Gastrocnemius medialis (tissue), 4 donors: ENCODE measurements at regions not wholly inside any gene's neighbourhood (a gene's known extent, or its start where the extent isn't known, plus 50 kb on each side); places are given as distances from the start of the nearest gene placed in this dataset.

Experiments used
- ATAC-seq, 2 donors: fragments of 150-250 bp; one replicate each; pipeline ENCODE4 v1.9.1; 2016
- DNase-seq, 2 donors: peaks; one replicate each; pipeline ENCODE4 v3.0.0-alpha.2; 2019
- H3K27ac ChIP-seq, 4 donors: fragments of 200-600 bp; sonication (generic); 1 replicate in 1 of 4; 2 replicates in 3 of 4; pipeline ENCODE4 v1.5.1; 2016 to 2018; ENCODE audit warnings: mild to moderate bottlenecking in 2 of 4, moderate library complexity in 1 of 4
- H3K27me3 ChIP-seq, 3 donors: fragments of 200-600 bp; sonication (generic) in 2 of 3; 1 replicate in 1 of 3; 2 replicates in 2 of 3; pipeline versions ENCODE4 v1.5.1 to v1.6.0; 2016 to 2019; ENCODE audit warnings: mild to moderate bottlenecking in 1 of 3, moderate library complexity in 1 of 3
- H3K36me3 ChIP-seq, 2 donors: fragments of 200-600 bp; sonication (generic) in 1 of 2; one replicate each; pipeline ENCODE4 v1.5.1; 2017 to 2018
- H3K4me1 ChIP-seq, 2 donors: fragments of 200-600 bp; sonication (generic) in 1 of 2; one replicate each; pipeline ENCODE4 v1.5.1; 2016 to 2017; ENCODE audit warnings: mild to moderate bottlenecking in 2 of 2
- H3K4me3 ChIP-seq, 4 donors: fragments of 200-600 bp; sonication (generic) in 3 of 4; 1 replicate in 1 of 4; 2 replicates in 3 of 4; pipeline ENCODE4 v1.5.1; 2016 to 2019; ENCODE audit warnings: mild to moderate bottlenecking in 2 of 4
- H3K9me3 ChIP-seq, 3 donors: fragments of 200-600 bp; sonication (generic) in 2 of 3; 1 replicate in 1 of 3; 2 replicates in 2 of 3; pipeline ENCODE4 v1.5.1; 2016 to 2019
- CTCF ChIP-seq, 5 experiments: fragments of 450-650 bp in 3 of 5; fragments of 200-600 bp in 2 of 5; sonication (generic) in 2 of 5; IDR thresholded peaks in 4 of 5; conservative IDR thresholded peaks in 1 of 5; 1 replicate in 4 of 5; 2 replicates in 1 of 5; pipeline ENCODE4 v1.5.1; 2016 to 2019; ENCODE audit warnings: antibody characterized with exemption in 5 of 5, mild to moderate bottlenecking in 3 of 5, moderate library complexity in 3 of 5
- POLR2A ChIP-seq, 2 donors: fragments of 450-650 bp; IDR thresholded peaks; one replicate each; pipeline ENCODE4 v1.6.1; 2017; ENCODE audit warnings: antibody characterized with exemption in 2 of 2, mild to moderate bottlenecking in 2 of 2, moderate library complexity in 2 of 2
- in situ Hi-C, 4 donors: fragments of 200-750 bp; cut with MboI; loops; one replicate each; pipeline versions ENCODE4 v1.15.0 to v1.8.0; 2017; ENCODE audit warnings: low sequenced_read_pairs in 4 of 4
- intact Hi-C: fragments of 100-400 bp; cut with DNase I; formaldehyde crosslinking; loops from one replicate; pipeline ENCODE4 v1.15.1; 2023; ENCODE audit warnings: low total_unique reads

- no peak for ATAC-seq
- in situ Hi-C loops: loop anchor here in 1 of 4 donors (25.0 kb wide), 1 partner anchor 548 kb away; no protein-coding TSS in a partner anchor
- Histone ChIP-seq H3K4me1 (peaks cover 18 to 19% of the 10 kb centered on the region in 2 donors), H3K9me3 (no peaks in the 10 kb centered on the region), H3K27me3 (no peaks in the 10 kb centered on the region), H3K36me3 (no peaks in the 10 kb centered on the region), H3K27ac (no peak overlapping the region), H3K4me3 (no peak overlapping the region)
- no peak for DNase-seq
- intact Hi-C loops: no loop called here
- TF ChIP-seq CTCF (IDR thresholded peaks at IDR 0.05 in 4 of 5, conservative IDR thresholded peaks at IDR 0.05 in 1 of 5): no peak
- TF ChIP-seq POLR2A (IDR thresholded peaks at IDR 0.05): no peak
Observed at GRCh38 chr5:67263656-67264408, 67.2 kb upstream of the CD180 start.

- TF ChIP-seq POLR2A (IDR thresholded peaks at IDR 0.05): no peak
- TF ChIP-seq CTCF (IDR thresholded peaks at IDR 0.05 in 4 of 5, conservative IDR thresholded peaks at IDR 0.05 in 1 of 5): no peak
- H3K4me1 ChIP-seq: peaks cover 10% of the 10 kb centered on the region in 2 donors
- intact Hi-C loops: no loop called here
Observed at GRCh38 chr5:67262956-67263355, 66.4 kb upstream of the CD180 start.

GRCh38 chr5:67262206-67262605 is 65.6 kb upstream of the CD180 start:
- Histone ChIP-seq H3K4me1 (peaks cover 3 to 6% of the 10 kb centered on the region in 2 donors), H3K27me3 (no peaks in the 10 kb centered on the region), H3K27ac (no peak overlapping the region), H3K4me3 (no peak overlapping the region), H3K9me3 (no peaks in the 10 kb centered on the region), H3K36me3 (no peaks in the 10 kb centered on the region)
- intact Hi-C loops (no loop called here), in situ Hi-C loops (loop anchor here in 1 of 4 donors (25.0 kb wide), 1 partner anchor 550 kb away; no protein-coding TSS in a partner anchor)
- ATAC-seq (no peak), DNase-seq (no peak)
- TF ChIP-seq CTCF (IDR thresholded peaks at IDR 0.05 in 4 of 5, conservative IDR thresholded peaks at IDR 0.05 in 1 of 5): no peak
- no peak for TF ChIP-seq POLR2A (IDR thresholded peaks at IDR 0.05)

More at GRCh38 chr5:67262956-67263355, 66.4 kb upstream of the CD180 start:
- Histone ChIP-seq H3K36me3 (no peaks in the 10 kb centered on the region), H3K9me3 (no peaks in the 10 kb centered on the region), H3K27me3 (no peaks in the 10 kb centered on the region), H3K27ac (no peak overlapping the region), H3K4me3 (no peak overlapping the region)
- DNase-seq (no peak), ATAC-seq (no peak)
- in situ Hi-C loops: loop anchor here in 1 of 4 donors (25.0 kb wide), 1 partner anchor 549 kb away; no protein-coding TSS in a partner anchor

DNA sequence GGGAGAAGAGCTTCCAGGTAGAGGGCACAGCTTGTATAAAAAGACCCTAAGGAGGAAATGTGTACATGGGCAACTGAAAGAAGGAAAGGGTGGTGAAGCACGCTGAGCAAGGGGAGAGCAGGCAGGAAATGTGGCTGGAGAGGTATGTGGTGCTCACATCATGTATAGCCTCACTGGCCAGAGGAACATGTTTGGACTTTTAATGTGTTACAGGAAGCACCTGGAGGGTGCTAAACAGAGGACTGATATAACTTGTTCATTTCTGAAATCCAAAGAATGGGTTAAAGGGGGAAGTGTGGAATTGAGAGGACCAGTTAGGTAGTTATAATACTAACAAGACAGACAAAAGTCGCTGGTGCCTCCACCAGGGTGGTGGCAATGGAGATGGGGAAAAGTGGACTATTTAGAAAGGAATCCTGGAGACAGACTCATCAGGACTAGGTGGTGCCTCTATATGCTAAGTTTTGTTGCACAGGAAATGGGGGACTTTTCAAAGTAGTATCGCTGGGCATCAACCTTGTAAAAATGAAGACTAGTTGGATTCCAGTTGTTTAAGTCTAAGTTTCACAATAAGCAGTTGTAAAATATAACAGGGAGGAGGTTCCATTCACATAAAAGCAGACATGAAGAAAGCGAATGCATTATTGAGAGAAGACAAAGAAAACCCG is 63.1 kb upstream of the CD180 start:
- TF ChIP-seq CTCF (IDR thresholded peaks at IDR 0.05 in 4 of 5, conservative IDR thresholded peaks at IDR 0.05 in 1 of 5): no peak
- TF ChIP-seq POLR2A (IDR thresholded peaks at IDR 0.05): no peak

More for the DNA sequence above, 63.1 kb upstream of the CD180 start:
- in situ Hi-C loops: loop anchor here in 1 of 4 donors (25.0 kb wide), 1 partner anchor 553 kb away; no protein-coding TSS in a partner anchor
- H3K4me1 ChIP-seq: peaks cover 3 to 4% of the 10 kb centered on the region in 2 donors
- intact Hi-C loops: loop anchor here (5.0 to 10.0 kb wide), 2 partner anchors 543 to 1835 kb away; partner anchors contain the start of gene SLC30A5
- H3K9me3 ChIP-seq: no peaks in the 10 kb centered on the region
- H3K27ac ChIP-seq: no peak overlapping the region
- no peaks in the 10 kb centered on the region for H3K27me3 ChIP-seq
- DNase-seq (no peak), ATAC-seq (no peak)
- H3K36me3 ChIP-seq: no peaks in the 10 kb centered on the region
- H3K4me3 ChIP-seq: no peak overlapping the region
